RCC 7860 (cell line): ENCODE measurements at regions not wholly inside any gene's neighbourhood (a gene's known extent, or its start where the extent isn't known, plus 50 kb on each side); places are given as distances from the start of the nearest gene placed in this dataset.
"Not testable (repeated sequence)": the region's sequence is repeated elsewhere in the genome, so short reads cannot be mapped to it uniquely, and the experiment has no call there.

Source experiments
- DNase-seq: peaks from one replicate; pipeline ENCODE4 v3.0.0-alpha.2; 2015; ENCODE audit warnings: low spot score
- FAIRE-seq: peaks from 2 replicates; lab custom pipeline; 2012; peaks lifted over from hg19 to GRCh38; lab: Jason Lieb, UNC

- peak; percentile 68 for DNase-seq
Measured at GRCh38 chr6:134822920-134823709, 126.8 kb downstream of the ALDH8A1 start.

DNA sequence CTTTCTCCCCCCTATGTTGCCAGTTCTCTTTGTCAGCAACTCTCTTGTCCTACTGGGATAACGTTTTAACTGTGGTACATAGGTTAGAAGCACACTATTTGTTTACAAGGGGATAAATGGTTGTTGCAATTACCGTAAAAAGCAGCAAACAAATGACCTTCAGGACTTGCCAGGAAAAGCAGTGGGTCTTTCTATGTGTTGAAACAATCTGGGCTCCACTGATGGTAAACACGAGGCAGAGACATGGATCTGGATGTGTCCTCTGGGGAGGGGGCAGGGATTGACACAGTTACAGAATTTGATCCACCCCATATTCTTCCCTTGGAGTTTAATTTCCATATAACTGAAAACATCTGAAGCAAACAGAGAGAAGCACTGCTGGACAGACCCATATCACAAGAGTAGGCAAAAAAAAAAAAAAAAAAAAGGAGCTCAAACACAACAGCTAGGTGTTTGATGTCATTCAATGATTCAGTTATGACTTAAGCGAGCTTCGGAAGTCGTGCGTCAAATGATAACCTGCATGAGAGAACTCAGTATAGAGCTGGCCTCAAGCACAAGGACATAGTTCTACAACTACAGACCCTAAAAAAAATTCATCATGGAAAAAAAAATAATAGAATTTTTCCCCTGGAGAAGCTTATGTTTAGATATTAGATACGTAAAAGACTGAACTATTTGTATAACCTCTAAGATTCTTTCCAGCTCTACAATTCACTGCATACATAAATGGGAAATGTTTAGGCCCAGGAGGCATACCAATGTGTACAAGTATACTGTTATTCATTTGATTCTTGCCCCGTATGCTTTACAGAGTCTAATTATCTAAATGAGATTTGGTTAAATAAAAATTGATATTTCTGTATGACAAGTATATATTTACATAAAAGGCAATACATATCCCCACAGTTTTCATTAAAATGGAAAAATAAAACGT lies 127.7 kb downstream of the ALDH8A1 start:
- FAIRE-seq (no peak), DNase-seq (no peak)

More at GRCh38 chr6:134822920-134823709, 126.8 kb downstream of the ALDH8A1 start:
- FAIRE-seq = no peak

GRCh38 chr6:134821397-134821796 lies 128.5 kb downstream of the ALDH8A1 start:
- FAIRE-seq = no peak
- DNase-seq = no peak

- DNase-seq (no peak), FAIRE-seq (no peak)
Measured at GRCh38 chr6:134819863-134820800, 129.8 kb downstream of the ALDH8A1 start.

DNA sequence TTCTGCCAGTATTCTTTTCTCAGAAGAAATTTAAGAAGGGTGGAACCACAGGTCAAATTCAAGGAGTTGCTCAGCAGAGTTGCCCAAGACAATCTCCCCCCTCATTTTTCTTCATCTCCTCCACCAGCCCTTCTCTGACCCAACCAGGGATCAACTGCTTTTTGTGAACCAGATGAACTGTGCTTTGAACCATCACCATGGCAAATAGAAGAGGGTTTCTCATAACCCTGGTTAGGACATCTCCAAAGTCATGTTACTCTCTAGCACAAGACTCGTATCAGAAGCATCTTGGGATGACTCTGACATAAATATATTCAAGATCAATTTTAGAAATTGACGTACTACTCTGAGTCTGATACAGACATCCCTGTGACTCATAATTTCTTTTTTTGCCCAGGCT lies 130.7 kb downstream of the ALDH8A1 start:
- DNase-seq = no peak
- no peak for FAIRE-seq

DNA sequence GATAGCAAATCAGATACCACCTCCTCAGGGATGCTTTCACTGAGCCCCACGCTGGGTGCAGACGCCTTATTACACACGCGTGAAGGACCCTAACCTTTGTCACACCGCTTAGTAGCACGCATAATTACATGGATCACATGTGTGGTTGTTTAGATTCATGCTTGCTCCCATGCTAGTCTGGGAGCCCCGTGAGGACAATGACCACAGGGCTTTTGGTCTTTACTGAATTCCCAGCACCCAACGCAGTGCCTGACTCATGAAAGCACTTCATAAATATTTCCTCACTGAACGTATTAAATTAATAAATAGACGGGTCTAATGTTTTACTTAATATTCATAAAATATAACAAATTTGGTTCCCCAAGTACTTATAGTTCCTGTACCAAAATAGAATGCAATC lies 132.5 kb downstream of the ALDH8A1 start:
- DNase-seq (no peak), FAIRE-seq (no peak)

DNA sequence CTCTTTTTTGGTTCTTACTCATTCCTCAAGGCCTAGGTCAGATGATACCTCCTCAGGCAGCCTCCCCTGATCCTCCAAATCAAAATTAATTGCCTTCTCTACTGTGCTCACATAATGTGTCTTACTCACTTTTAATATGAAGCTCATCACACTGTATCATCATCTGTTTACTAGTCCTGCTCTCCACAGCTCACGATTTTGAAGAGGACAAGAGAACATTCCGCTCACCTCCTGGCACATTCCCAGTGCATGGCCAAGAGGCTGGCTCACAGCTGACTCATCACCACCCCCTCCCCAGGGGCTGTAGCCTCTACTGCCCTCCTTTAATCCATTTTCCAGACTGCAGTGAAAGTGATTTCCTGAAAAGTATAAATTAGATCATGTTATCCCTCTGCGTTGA lies 133.1 kb downstream of the ALDH8A1 start:
- peak; percentile 31 for FAIRE-seq
- DNase-seq = peak; percentile 63

GRCh38 chr6:134816300-134816699 lies 133.6 kb downstream of the ALDH8A1 start:
- FAIRE-seq = no peak
- peak; percentile 13 for DNase-seq

GRCh38 chr6:134814076-134814695 lies 135.7 kb downstream of the ALDH8A1 start:
- peak; percentile 22 for DNase-seq
- no peak for FAIRE-seq

DNA sequence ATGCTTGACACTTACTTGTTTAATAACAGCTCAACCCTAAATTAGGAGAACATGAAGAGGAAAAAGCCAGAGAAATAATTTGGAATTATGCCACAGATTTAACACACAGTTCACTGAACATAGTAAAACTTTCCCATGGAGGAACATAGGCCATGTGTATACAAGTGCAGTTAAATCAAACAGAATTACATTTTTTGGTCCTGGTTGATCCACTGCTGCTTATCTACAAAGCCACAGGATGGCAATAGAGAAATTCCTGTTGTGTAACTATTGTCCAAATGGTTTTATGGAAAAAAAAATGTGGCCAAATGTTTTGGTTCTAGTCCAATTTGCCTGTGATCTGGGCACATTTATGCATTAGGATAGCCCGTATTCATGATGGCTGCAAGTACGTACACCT lies 136.8 kb downstream of the ALDH8A1 start:
- no peak for FAIRE-seq
- no peak for DNase-seq

DNA sequence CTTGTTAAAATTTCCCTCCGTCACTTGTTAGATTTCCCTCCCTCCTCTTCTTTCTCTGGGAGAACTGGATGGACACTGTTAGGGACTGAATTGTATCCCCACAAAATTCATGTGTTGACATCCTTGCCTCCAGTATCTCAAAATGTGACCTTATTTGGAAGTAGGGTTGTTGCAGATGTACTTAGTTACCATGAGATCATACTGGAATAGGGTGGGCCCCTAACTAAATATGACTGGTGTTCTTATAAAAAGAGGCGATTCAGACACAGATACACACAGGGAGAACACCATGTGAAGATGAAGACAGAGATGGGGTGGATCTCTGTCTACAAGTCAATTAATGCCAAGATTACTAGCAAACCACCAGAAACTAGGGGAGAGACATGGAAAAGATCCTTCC lies 139.5 kb downstream of the ALDH8A1 start:
- DNase-seq = no peak
- FAIRE-seq = no peak

DNA sequence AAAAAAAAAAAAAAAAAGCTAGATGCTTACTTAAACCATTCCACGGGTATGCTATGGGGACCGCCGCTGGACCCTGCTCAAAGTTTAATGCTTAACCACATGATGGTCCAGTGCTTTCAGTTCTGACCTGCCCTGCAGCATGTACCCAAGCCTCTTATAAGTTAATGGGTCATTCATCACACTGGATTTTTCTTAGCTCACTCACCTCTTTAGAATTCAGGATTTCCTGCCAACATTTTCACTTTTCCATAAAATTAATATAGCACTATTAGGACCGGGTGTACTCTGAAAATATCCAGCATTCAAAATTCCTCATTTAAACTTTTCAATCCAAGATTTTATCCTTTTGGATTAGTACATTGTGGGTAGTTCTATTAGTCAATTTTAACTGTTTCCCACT lies 140.8 kb downstream of the ALDH8A1 start:
- peak; percentile 96 for FAIRE-seq
- DNase-seq = peak; percentile 88

DNA sequence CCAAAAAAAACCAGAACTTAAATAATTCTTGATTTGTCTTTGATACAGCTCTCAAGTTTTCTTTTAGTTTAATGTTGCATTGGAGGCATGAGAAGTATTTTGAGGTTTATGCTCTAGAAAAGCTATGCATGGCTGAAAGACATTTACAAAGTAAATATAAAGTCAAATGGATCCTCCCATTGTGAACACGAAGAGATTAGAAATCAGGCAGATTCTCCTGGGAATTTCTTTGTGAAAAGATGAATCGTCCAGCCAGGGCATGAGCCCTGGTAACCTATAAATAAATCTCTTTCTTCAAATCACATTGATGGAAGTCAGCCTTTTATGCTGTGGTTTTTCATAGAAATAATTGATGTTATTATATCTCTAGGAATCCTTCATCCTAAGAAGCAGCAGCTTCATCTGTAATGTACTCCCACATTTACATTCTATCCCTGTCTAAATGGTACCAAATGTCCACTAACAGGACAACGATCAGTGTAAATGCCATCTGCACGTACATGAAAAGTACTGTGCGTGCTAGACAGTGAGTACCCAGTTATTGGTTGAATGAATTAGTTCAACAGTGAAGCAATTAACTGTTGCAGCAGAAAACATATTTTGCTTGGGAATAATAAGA lies 143.6 kb downstream of the ALDH8A1 start:
- FAIRE-seq (no peak), DNase-seq (no peak)

DNA sequence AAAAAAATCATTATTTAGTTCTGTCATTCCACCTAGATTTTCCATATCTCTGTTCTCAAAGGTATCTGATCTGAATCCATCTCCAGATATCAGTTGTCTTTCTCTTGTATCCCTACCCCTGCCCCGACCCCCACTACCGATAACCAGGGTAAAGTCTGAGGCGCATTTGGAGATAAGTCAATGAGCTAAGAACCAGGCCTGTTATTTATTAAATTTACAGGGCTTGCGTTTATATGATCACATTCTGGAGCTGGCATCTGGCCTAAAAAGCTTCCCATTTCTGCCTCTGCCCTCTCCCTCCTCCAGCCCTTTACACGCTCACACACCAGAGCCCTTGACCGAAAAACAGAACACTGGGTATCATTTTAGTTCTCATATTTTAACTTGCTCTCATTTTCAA lies 144.7 kb downstream of the ALDH8A1 start:
- DNase-seq = no peak
- FAIRE-seq = no peak

DNA sequence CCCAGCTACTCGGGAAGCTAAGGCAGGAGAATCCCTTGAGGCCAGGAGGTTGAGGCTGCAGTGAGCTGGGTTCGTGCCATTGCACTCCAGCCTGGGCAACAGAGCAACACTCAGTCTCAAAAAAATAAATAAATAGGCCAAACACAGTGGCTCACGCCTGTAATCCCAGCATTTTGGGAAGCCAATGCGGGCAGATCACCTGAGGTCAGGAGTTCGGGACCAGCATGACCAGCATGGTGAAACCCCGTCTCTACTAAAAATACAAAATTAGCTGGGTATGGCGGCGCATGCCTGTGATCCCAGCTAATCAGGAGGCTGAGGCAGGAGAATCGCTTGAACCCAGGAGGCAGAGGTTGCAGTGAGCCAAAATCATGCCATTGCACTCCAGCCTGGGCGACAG lies 145.6 kb downstream of the ALDH8A1 start:
- not testable (repeated sequence) for FAIRE-seq, DNase-seq

GRCh38 chr6:134802426-134803058 lies 147.4 kb downstream of the ALDH8A1 start:
- FAIRE-seq = peak; percentile 95

DNA sequence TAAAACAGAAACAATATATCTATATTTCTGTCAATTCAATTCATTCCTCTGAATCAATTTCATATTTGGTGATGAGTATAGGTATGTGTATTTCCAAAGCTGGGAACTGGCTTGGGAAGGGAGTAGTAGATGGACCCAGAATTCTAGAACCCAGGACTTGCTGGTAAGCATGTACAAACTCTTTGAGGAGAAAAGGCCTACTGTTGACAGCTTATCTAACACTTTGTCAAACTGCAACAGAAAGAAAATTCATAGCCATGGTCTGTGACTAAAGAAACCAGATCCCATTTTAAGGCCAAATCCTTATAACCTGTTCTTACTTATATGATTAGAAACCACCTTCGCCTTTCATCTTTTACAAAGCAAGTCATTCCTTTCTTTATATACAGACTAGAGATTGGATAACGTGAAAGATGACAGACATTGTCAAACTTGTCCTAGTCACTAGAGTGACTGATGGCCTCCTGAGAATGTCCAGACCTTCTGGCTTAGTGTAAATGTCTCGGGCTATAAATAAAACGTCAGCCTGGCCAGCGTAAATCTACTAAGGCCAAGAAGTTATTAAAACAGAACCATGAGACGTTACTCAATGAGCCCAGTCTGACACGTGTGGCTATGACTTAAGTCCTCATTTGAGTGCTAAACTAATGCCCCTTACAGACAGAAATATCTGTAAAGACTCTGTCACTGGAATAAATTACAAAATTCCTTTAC lies 152.3 kb downstream of the ALDH8A1 start:
- FAIRE-seq = no peak

More at GRCh38 chr6:134802426-134803058, 147.4 kb downstream of the ALDH8A1 start:
- peak; percentile 91 for DNase-seq

GRCh38 chr6:134795691-134796090 lies 154.2 kb downstream of the ALDH8A1 start:
- FAIRE-seq = no peak
- DNase-seq = no peak

More for the DNA sequence above, 152.3 kb downstream of the ALDH8A1 start:
- no peak for DNase-seq

GRCh38 chr6:134795001-134795400 lies 154.9 kb downstream of the ALDH8A1 start:
- FAIRE-seq (no peak), DNase-seq (no peak)
